Progenitor cell of endocrine pancreas (in vitro differentiated cells): ENCODE measurements at regions not wholly inside any gene's neighbourhood (a gene's known extent, or its start where the extent isn't known, plus 50 kb on each side); places are given as distances from the start of the nearest gene placed in this dataset.
A peak's percentile ranks its signal among the peaks of the same experiment; 100 is the strongest.

ENCODE experiments used
- DNase-seq: peaks from one replicate; pipeline ENCODE4 v3.0.0; 2021; ENCODE audit warnings: low spot score; ENCODE audit not compliant: unreplicated experiment
- H3K27ac Mint-ChIP-seq: 2 replicates; pipeline ENCODE4 v1.8.0; 2021; ENCODE audit warnings: mild to moderate bottlenecking, moderate library complexity, mixed read lengths
- H3K27me3 Mint-ChIP-seq: 2 replicates; pipeline ENCODE4 v1.8.0; 2021; ENCODE audit warnings: mixed read lengths
- H3K36me3 Mint-ChIP-seq: 2 replicates; pipeline ENCODE4 v1.8.0; 2022; ENCODE audit warnings: mixed read lengths; ENCODE audit not compliant: insufficient read depth
- H3K4me1 Mint-ChIP-seq: 2 replicates; pipeline ENCODE4 v1.8.0; 2021; ENCODE audit warnings: low read depth, mixed read lengths
- H3K4me3 Mint-ChIP-seq: 2 replicates; pipeline ENCODE4 v1.8.0; 2021; ENCODE audit warnings: low read depth, mild to moderate bottlenecking, moderate library complexity, mixed read lengths
- H3K9me3 Mint-ChIP-seq: 2 replicates; pipeline ENCODE4 v1.8.0; 2021; ENCODE audit warnings: low read depth, mixed read lengths
- TF ChIP-seq, protein P1 (sequence below): fragments of 200-600 bp; sonication (generic); IDR thresholded peaks from one replicate; pipeline ENCODE4 v1.5.0; 2021; ENCODE audit warnings: antibody characterized with exemption, mild to moderate bottlenecking; ENCODE audit not compliant: unreplicated experiment

DNA sequence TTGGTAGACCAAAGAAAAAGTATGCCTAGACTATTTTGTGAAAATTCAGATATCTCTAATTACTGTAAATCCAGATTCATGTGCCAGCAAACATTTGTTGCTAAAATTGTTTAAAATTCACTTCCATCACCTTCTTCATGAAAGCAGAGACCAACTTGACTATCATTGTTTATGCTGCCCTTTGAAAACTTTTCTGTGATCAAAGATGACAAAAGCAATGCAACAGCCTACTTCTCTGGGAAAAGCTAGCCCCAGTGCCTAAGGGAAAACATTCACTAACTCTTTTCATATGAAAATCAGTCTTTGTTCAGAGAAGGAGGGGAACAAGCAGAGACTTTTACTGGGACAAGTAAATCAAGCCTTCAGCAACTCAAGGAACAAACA is 178.0 kb upstream of the P2RY1 start:
- no peak overlapping the region for H3K27ac Mint-ChIP-seq
- no peak for DNase-seq
- H3K9me3 Mint-ChIP-seq = peaks cover 3% of the 10 kb centered on the region
- H3K4me3 Mint-ChIP-seq = no peak overlapping the region
- no peaks in the 10 kb centered on the region for H3K27me3 Mint-ChIP-seq
- peaks cover 8% of the 10 kb centered on the region for H3K4me1 Mint-ChIP-seq
- TF ChIP-seq, protein P1, sequence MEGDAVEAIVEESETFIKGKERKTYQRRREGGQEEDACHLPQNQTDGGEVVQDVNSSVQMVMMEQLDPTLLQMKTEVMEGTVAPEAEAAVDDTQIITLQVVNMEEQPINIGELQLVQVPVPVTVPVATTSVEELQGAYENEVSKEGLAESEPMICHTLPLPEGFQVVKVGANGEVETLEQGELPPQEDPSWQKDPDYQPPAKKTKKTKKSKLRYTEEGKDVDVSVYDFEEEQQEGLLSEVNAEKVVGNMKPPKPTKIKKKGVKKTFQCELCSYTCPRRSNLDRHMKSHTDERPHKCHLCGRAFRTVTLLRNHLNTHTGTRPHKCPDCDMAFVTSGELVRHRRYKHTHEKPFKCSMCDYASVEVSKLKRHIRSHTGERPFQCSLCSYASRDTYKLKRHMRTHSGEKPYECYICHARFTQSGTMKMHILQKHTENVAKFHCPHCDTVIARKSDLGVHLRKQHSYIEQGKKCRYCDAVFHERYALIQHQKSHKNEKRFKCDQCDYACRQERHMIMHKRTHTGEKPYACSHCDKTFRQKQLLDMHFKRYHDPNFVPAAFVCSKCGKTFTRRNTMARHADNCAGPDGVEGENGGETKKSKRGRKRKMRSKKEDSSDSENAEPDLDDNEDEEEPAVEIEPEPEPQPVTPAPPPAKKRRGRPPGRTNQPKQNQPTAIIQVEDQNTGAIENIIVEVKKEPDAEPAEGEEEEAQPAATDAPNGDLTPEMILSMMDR = no peak
- H3K36me3 Mint-ChIP-seq = no peaks in the 10 kb centered on the region

DNA sequence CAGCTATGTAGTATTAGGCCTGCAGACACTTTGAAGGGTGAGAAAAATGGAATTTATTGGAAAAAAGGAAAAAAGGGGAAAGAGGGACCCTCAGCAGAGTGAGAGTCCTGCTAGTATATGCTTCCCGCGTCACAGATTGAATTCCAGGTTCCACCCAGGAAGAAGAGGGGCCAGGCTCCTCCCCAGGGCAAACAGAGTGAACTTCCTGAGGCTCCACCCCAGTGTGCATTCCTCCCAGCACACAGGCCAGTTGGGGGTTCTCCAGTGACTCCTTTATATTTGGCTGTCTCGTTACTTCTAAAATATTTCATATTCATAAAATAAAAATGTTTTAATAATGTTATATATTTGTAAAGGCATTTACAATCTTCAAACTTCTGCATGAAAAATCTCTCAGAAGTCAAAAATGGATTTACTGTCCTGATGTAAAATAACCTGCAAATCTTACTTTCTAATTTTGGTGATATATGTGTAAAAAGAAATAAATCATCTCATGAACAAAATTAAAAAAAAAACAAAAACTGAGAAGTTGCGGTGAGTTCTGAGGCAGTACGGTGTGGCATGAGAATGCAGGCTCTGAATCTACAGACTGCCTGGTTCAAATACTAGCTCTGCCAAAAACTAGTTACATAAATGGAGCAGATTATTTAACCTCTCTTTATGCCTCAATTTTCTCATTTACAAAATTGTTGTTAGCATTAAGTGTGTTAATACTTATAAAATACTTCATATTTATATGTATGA is 175.8 kb upstream of the P2RY1 start:
- Mint-ChIP-seq H3K27me3 (no peaks in the 10 kb centered on the region), H3K4me1 (peaks cover 10% of the 10 kb centered on the region), H3K27ac (no peak overlapping the region), H3K4me3 (no peak overlapping the region), H3K9me3 (peaks cover 10% of the 10 kb centered on the region), H3K36me3 (no peaks in the 10 kb centered on the region)
- TF ChIP-seq, protein P1 = no peak
- DNase-seq = no peak

DNA sequence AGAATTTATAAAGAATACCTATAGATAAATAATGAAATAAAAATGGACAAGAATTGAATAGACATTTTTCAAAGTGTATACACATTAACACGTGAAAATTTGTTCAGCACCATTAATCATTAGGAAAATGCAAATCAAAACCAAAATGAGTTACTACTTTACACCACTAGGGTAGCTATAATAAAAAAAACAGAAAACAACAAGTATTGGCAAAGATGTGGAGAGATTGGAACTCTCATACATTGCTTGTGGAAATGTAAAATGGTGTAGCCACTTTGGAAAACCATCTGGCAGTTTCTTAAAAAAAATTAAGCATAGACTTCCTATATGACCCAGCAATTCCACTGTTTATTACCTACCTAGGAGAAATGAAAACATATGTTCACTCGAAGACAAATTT is 172.8 kb upstream of the P2RY1 start:
- peaks cover 10% of the 10 kb centered on the region for H3K9me3 Mint-ChIP-seq
- no peaks in the 10 kb centered on the region for H3K27me3 Mint-ChIP-seq
- TF ChIP-seq, protein P1 = peak; percentile 11
- peaks cover 4% of the 10 kb centered on the region for H3K4me1 Mint-ChIP-seq
- no peak overlapping the region for H3K4me3 Mint-ChIP-seq
- no peak overlapping the region for H3K27ac Mint-ChIP-seq
- DNase-seq = no peak
- H3K36me3 Mint-ChIP-seq = no peaks in the 10 kb centered on the region

DNA sequence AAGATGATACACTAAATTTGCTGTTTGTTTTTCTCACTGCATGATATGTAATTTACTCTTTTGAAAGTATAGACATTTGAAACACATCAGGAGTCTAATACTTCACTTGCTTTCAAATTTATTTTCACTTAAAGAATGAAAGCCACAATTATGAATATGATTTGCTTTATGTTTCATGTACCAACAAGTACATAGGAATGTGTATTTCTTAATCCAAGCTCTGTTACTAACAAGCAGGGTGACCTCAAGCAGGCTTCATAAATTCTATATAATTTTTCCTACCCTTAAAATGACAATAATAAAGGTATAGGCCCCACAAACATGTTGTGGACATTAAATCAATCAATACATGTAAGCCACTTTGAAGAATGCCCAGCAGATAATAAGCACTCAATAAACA is 170.2 kb upstream of the P2RY1 start:
- Mint-ChIP-seq H3K4me3 (no peak overlapping the region), H3K9me3 (peaks cover 10% of the 10 kb centered on the region), H3K27ac (no peak overlapping the region), H3K27me3 (no peaks in the 10 kb centered on the region), H3K4me1 (peaks cover 2% of the 10 kb centered on the region), H3K36me3 (no peaks in the 10 kb centered on the region)
- TF ChIP-seq, protein P1 = no peak
- DNase-seq = no peak

DNA sequence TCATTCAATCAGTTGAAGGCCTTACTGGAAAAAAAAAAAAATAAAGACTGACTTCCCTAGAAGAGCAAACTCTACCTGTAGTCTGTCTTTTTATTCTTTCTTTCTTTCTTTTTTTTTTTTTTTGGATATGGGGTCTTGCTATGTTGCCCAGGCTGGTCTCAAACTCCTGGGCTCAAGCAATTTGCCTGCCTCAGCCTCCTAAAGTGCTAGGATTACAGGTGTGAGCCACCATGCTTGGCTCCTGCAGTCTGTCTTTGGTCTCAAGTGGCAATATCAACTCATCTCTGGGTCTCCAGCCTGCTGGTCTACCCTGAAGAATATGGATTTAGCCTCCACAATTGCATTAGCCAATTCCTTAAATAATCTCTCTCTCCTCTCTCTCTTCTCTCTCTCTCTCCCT is 167.7 kb upstream of the P2RY1 start:
- TF ChIP-seq, protein P1 = no peak
- DNase-seq = no peak
- Mint-ChIP-seq H3K4me1 (peaks cover 4% of the 10 kb centered on the region), H3K27ac (no peak overlapping the region), H3K9me3 (peaks cover 7% of the 10 kb centered on the region), H3K36me3 (no peaks in the 10 kb centered on the region), H3K27me3 (no peaks in the 10 kb centered on the region), H3K4me3 (no peak overlapping the region)
